Coronary artery (tissue), 2 donors: ENCODE measurements at regions not wholly inside any gene's neighbourhood (a gene's known extent, or its start where the extent isn't known, plus 50 kb on each side); places are given as distances from the start of the nearest gene placed in this dataset.

Source experiments
- DNase-seq: peaks from one replicate; pipeline ENCODE4 v3.0.0-alpha.2; 2017; ENCODE audit warnings: low spot score
- H3K27ac ChIP-seq, 2 donors: fragments of 200-600 bp; sonication (generic); one replicate each; pipeline ENCODE4 v1.5.1; 2016 to 2019
- H3K4me3 ChIP-seq: fragments of 200-600 bp; sonication (generic); 2 replicates; pipeline ENCODE4 v1.5.1; 2016; ENCODE audit warnings: mild to moderate bottlenecking, moderate library complexity
- CTCF ChIP-seq: fragments of 200-600 bp; sonication (generic); IDR thresholded peaks from one replicate; pipeline ENCODE4 v1.5.1; 2019; ENCODE audit warnings: antibody characterized with exemption

DNA sequence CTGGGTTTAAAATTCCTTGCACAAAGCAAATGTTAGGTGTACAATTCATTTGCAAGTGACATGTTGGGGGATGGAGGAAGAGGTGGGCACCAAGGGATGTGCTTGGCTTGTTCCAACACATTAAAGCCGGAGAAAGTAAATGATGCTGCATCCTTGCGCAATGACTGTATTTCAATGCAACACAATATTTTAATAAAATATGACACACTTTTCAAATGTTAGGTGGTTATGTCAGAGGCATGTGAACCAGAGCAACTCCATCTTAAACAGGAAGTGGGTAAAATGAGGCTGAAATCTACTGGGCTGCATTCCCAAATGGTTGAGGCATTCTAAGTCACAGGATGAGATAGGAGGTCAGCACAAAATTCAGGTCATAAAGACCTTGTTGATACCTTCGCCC, 53.6 kb upstream of the ARHGAP5 start:
- H3K27ac ChIP-seq = no peak overlapping the region
- no peak for DNase-seq
- TF ChIP-seq CTCF = no peak
- H3K4me3 ChIP-seq = no peak overlapping the region

- Histone ChIP-seq H3K27ac (no peak overlapping the region), H3K4me3 (no peak overlapping the region)
- TF ChIP-seq CTCF = no peak
- no peak for DNase-seq
Measured at GRCh38 chr14:32027255-32027939, 49.7 kb upstream of the ARHGAP5 start.
